OCI-M2 (cell line): ENCODE measurements at regions not wholly inside any gene's neighbourhood (a gene's known extent, or its start where the extent isn't known, plus 50 kb on each side); places are given as distances from the start of the nearest gene placed in this dataset.
A peak's percentile ranks its signal among the peaks of the same experiment; 100 is the strongest.

Experiments used
- DNase-seq: peaks from one replicate; lab custom pipeline; 2025; ENCODE audit not compliant: unreplicated experiment; lab: John Stamatoyannopoulos, UW

DNA sequence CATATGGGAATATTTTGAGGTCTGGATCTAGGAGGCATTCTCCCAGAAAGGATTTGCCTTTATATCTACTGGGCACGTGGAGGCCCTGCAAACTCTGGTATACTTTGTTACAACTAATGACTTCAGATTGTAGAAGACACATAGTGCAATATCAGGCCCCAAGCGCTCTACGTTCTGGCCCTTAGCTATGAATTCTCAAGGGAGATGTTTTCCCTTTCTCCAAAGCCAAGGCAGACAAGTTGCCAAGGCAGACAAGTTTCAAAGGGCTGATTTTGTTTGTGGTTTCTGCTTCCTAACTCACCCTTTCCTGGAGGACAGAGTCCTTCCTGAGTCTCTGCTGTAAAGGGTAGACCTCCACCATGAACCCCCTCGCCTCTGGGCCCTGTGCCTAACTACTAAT is 99.4 kb upstream of the CTTNBP2 start:
- DNase-seq: no peak

DNA sequence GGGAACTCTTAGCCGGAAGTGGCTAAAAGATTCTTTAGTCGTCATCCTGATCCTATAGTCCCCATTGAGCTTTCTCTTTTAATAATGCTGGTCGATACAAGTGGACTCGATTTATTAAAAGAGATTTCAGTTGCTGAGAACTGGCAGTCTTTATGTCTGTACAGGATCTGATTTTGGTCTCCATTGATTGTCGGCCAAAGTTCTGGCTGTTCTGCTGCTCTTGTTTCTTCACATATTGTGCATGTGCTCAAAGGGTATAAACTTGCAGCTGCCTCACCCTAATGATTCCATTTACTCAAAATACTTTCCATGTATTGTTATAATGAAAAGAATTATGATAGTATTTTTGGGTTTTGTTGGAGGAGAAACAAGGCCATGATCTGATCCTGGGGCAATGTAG is 100.7 kb upstream of the CTTNBP2 start:
- no peak for DNase-seq

DNA sequence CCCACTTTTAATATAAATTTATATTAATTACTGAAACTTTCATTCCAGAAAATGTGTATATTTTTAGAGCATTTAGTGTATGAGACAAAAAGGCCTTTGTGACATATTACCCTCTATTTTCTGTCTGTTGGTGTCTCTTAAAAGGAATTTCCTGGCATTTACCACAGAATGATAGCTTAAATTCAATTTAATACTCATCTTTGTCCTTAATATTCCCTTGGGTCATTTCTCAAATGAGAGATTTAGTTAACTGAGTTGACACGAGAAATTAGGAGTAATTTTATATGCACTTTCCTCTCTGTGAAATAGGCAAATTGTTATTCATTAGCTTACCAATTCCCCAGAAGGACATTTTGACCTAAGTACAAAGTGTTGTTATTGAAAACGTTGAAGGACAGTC is 101.7 kb upstream of the CTTNBP2 start:
- no peak for DNase-seq

DNA sequence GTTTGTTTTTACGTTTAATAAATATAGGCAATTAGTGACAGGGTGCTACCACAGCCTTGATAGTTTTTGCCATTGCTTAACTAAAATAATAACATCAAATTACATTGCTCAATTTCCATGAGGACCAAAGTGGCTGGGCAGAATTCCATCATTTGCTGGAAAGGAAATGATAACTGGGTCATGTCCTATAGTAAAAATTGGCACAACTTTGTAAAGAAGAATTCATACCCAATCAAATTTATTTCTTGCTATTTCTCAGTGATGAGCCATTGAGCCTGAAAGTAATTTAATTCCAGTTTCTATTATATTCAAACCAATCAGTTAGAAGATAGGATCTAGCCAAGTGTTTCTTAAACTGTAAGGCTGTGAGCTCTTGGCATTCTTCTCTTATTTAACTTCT is 102.2 kb upstream of the CTTNBP2 start:
- no peak for DNase-seq

DNA sequence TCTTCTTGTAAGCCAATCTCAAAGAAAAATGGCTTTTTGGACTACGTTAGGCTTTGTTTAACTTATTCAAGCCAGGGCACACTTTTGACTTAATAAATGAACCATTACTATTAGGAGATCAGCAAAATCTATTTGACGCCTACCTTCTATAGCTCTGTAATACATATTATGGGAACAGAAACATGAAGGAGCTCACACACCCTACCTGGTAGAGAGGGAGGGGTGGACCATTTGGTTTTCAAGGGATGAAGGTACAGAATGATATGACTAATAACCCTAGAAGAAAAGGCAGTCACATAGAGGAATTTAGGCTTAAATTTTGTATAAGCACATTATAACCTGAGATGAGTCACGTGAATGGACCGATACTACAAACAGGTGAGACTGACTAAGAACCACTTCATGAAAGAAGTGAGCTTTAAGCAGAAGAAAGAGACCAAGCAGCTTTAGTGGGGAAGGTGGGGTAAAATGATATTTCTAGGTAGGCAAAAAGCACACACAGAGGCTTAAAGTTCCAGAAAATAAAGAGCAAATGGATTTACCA is 106.8 kb upstream of the CTTNBP2 start:
- no peak for DNase-seq

DNA sequence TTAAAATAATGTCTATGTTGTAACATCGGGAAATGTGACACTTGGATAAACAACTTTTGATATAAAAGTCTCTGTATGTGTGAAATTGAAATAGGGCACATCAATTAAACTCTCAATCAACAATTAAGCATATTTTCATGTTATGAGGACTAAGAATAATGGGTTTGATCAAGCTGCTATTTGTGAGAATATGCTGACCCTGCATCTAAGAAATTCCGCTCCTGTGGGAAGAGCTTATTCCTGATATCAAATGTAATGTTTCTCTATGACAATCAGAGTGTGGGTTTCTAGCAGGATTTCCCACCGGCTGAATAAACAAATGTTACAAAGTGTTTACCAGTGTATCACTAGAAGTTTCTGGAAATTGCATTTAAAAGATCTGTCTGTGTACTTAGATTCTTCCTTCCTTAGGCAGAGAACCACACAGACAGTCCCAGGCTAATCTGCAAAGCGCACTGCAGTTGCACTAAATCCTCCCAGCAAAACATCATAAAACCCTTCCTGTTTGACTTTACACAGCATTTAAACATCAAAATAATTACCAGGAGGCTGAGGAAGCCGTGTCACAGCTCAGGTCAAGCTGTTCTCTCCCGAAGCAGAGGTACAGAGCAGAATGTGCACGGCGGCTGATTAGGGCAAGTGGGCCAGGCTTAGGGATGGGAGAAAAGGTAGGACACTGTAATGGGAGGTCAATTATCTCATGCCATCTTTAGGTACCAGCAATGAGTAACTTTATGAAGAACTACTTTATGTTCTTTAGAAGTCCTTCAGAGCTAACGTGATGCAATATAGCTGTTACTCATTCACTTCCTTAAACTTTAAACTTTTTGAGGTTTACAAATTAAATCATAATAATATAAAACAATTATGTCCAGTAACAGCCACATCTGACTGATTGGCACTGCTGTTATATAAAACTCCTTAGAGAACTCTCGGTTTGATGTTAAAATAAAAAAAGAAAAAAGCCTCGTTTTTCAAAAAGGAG is 109.1 kb upstream of the CTTNBP2 start:
- DNase-seq: no peak

DNA sequence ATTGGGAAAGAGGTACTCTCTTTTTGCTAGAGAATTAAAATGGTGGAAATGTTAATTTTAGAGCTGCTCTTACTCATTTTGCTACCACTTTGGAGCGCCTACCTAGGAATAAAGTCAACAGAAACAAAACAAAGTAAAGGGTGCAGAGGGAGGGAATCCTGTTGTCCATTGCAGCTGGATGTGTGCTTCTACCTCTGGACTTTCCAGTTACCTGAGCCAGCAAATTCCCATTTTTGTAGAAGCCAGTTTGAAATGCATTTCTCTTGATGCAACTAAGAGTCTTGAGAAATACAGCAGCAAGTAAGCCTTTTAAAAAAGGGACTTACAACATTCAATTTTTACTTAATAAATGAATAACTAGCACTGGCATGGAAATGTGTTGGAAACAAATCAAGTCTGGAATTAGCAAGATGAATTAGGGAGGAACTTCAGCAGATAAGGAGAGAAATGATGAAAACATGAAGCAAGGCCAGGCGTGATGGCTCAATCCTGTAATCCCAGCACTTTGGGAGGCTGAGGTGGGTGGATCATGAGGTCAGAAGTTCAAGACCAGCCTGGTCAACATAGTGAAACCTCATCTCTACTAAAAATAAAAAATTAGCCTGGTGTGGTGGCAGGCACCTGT is 113.5 kb upstream of the CTTNBP2 start:
- no peak for DNase-seq

DNA sequence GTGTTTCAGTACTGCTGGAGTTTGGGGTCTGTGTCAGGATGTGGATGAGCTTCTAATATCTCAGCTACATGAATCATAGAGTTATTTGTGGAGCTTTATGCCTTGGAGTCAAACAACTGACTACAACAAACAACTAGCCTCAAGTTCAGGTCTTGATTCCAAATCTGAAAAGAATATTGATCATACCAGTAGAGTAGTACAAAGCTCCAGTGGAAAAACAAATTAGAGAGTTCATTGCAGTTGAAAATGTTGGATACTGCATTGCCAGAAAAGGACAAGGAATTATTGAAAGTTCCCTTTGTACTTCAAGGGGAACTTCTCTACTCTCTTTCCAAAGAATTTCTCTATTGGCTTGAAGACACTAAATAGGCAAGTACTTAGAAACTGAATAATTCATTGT is 117.6 kb upstream of the CTTNBP2 start:
- DNase-seq: no peak

DNA sequence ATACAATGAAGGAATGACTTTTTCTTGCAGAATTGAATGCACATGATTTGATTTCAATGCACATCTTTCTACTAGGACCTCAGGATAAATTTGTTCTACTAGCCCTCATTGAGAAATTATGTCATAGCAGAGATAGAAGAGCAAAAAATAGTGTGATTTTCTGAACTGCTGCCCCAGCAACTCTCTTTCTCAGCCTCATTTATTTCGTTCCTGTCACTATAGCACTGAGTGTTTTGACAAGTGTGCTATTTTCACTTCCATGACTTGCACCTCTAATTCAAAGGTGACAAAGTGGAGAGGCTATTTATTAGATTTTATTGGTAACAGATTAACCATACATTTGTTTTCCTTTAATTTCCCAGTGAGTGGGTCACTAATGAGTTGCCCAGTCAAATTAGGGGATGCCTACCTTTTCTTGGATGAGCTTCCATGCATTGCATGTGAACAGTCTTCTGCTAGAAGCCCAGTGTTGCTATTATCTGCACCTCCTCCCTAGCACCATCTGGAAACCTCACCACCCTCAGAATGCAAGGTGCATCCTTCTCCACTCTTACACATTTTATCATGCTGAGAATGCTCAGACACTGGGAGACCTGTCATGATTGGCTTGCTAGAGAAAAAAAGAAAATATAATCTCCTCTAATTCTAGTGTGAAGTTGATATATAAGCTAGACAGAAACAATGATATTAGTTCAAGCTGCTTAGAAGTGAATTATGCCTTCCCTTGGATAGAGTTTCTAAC is 119.6 kb upstream of the CTTNBP2 start:
- no peak for DNase-seq

DNA sequence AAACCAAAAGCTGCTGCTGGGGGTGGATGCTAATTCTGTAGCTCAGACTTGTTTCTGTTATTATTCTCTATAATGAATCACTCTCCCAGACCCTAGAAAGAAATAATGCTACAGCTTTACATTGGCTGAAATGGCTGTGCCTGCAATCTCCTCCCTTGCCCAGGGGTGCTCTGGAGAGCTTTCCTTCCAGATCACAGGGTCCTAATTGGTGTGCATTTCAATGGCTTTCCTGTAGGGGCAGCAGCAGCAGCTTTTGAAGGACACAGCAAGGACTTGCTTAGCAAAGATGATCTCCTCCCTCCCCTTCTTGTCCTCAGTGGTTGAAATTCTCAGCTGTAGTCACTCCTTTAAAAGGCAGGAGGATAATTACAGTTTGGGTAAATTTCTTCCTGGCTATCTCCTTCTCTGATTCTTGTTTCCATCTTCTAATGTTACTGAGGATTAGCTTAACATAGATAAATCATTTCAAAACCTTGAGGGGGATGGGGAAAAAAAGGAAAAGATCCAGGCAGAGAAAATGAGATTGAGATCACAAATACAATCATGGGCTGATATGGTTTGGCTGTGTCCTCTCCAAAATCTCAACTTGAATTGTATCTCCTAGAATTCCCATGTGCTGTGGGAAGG is 120.2 kb upstream of the CTTNBP2 start:
- DNase-seq: peak; percentile 29

DNA sequence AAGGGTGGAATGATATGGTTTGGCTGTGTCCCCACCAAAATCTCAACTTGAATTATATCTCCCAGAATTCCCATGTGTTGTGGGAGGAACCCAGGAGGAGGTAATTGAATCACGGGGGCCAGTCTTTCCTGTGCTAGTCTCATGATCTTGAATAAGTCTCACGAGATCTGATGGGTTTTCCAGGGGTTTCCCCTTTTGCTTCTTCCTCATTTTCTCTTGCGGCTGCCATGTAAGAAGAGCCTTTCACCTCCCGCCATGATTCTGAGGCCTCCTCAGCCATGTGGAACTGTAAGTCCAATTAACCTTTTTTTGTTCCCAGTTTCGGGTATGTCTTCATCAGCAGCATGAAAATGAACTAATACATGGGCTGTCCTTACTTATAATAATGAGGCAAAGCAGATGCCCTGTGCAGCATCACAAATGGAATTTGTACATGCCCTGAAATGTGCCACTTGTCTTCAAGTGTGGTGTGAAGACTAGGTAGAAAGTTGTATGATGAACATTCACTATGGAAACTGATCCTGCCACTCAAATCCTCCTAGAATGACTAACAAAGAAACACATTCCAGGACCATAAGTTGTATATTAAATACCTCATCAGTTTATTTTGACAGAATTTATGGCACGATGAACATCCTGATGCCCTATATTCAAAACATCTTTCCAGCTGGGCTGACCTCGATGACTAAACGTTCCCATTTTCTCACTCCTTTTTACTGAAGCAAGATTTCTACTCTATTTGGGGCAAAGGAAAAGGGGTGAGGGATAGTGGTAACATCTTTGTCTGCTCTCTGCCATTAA is 122.8 kb upstream of the CTTNBP2 start:
- DNase-seq: no peak

DNA sequence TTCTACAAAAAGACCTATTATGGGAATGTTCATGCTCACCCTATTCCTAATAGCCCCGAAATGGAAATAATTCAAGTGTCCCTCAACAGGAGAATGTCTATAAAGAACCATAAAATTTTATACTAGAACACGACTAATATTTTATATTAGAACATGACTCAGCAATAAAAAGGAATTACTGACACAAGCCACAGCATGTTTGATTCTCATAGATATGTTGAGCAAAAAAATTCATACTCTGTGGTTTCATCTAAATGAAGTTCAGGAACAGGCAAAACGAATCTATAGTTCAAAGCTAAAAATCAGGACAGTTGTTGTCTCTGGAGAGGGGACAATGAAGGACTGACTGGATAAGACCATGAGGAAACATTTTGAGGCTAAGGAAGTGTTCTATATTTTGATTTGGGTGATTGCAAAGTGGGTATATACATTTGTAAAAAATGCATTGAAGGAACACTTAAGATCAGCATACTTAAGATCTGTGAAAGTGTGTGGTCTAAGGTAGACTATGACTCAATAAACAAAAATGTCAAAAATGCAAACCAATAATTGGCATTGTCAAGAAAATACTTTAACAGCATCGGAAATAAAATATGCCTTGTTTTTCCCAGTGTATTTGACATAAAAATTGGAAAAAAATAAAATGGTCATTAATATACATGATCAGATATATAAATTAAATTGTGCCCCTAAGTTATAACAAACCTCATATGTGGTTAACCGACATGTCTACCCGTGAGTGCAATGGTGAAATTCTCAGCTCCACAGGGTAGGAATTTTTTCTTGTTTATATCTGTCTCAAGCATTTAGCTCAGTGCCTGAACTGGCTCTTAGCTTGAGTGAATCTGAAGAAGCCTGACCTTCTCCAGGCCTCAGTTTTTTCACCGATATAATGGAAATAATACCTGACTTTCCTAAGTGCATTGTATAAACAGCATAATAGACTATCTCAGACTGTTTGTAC is 124.9 kb upstream of the CTTNBP2 start:
- DNase-seq: no peak

DNA sequence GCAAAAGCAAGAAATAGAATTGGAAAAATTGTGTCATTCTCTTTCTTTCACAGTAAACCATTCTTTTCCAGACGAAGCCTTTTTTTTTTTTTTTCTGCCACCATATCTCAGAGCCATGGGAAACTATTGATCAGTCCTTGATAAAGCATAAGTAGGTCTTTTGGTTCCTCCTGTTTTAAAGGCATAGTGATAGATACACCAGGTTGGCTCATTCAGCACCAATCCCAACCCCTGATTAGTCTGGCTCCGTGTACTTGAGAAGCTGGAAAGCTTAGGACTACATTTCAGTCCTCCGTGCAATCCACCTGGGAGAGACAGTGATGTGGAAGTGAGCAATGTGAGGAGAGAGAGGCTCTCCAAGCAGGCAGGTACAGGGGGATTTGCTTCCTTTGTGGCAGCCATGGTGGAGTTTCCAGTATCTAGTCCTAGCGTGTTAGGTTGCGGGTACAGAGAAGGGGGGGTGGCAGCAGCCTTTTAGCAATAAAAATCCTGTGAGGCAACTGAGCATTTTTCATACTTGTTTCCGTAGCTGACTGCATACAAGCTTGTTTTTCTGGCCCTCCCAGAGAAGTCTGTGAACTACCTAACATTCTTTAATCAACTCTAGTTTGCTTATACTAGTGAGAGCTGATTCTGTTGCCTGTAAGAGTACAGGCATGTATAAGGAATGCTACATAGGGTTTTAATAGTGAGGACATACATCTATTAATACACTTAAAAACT is 127.4 kb upstream of the CTTNBP2 start:
- DNase-seq: no peak

DNA sequence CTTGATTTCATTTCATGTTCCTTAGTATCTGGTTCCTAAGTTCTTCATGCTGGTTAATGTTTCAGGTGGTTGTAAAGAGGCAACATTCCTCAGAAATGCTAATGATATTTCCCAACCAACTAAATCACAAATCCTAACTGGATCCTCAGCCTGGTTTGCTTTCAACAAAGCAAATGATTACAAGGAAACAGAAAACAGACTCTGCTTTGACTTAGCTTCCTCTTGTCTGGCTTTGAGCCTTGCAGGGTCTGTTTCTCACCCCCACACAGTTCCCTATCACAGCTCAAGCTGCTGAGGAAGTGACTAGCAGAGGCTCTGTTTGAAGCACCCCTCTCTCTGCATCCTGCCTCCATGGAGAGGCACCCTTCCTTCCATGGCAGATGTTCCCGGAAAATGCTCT is 130.2 kb upstream of the CTTNBP2 start:
- no peak for DNase-seq

DNA sequence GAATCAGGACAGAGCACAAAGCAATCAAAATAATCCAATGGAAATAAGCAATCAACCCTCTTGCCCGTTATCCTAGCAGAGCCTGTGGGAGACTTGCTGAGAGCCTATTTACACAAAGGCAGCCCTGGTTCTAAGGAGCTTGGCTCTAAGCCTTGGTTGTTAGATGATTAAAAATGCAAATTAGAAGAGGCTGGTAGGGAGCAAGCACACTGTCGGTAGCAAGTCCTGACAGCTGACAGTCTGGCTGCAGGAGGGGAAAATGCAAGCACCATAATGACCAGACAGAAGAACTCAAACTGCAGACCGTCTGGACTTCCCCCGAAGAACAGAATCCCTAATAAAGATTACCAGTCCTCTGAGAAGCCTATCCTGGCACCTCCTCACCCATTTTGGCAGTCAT is 131.8 kb upstream of the CTTNBP2 start:
- DNase-seq: no peak

DNA sequence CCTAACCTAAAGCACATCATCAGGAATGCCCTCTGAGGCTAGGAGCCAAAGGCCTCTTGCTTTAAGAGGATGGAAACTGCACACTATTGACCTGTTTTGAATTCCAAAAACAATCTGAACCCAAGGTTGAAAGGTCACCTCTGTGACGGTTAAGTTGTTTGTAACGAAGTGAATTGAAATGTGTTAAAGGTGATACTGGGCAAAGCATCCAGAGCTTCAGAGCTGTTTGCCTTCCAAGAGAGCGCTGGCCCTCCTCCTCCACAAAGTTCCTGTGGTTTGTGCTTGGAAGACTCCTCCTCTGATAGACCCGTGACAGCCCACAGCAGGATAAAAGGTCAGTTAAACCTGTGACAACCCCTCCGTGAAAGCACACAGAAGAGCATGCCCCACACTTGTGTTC is 133.7 kb upstream of the CTTNBP2 start:
- DNase-seq: no peak

DNA sequence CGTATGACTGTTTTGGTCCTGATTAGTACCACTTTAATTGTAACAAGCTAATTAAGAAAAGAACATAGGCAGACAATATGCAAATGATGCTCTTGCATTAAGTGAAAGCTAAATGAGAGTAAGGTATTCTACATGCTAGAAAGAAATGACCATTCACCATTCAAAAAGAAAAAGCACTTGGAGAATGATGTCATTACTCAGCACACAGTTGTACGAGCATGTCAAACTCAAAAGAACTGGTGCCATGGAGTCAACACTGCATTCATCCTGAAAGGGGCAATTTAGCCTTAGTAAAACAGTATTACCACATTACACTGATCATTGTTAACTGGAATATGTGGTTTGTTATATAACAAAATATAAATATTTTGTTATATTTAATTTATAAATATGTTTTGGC is 136.2 kb upstream of the CTTNBP2 start:
- DNase-seq: no peak

DNA sequence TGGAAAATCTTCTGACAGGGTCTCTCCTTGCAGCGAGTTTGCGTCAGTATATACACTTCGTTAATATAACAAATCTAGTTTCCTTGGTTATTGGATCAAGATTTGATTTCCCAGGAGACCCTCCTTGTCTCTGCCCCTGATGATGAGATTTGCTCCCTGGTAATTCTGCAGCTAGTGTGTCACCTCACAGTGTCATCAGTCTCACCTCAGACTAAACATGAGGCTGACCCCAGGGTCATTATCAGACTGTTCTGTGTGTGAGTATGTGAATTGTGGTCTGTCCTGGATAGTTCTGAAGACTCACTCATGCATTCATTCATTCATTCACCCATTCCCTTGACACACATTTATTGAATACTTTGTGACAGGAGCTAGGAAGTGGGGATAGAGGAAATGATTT is 138.4 kb upstream of the CTTNBP2 start:
- DNase-seq: no peak
